Colon (tissue), 2 donors: ENCODE measurements at regions not wholly inside any gene's neighbourhood (a gene's known extent, or its start where the extent isn't known, plus 50 kb on each side); places are given as distances from the start of the nearest gene placed in this dataset.

Experiments
- FAIRE-seq: peaks from 2 replicates; lab custom pipeline; 2012; peaks lifted over from hg19 to GRCh38; lab: Jason Lieb, UNC
- donor health status: control.
- donor health status: control.

DNA sequence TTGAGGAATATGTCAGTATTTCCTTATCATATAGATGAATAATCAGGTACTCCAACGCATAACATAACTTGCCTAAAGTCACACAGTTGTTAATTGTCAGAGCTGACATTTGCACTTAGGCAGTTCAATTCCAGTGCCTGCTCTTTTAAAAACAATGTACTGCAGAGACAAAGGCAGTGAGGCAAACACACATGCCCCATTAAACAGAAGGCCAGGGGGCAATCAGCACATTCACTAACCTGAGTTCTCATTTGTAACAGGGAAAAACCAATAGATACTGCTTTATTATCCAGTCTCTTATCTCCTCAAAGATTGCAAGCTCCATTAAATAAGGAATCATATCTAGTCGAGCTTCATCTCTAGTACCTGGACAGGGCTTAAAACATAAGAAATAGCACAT, 1017.4 kb downstream of the SQOR start:
- no peak for FAIRE-seq

GRCh38 chr15:46654993-46655392, 1020.2 kb downstream of the SQOR start:
- no peak for FAIRE-seq

GRCh38 chr15:46660096-46660842, 1025.4 kb downstream of the SQOR start:
- FAIRE-seq: no peak

- no peak for FAIRE-seq
Measured at GRCh38 chr15:46670258-46670657, 1035.4 kb downstream of the SQOR start.

- no peak for FAIRE-seq
Measured at GRCh38 chr15:46671336-46671735, 1036.5 kb downstream of the SQOR start.

DNA sequence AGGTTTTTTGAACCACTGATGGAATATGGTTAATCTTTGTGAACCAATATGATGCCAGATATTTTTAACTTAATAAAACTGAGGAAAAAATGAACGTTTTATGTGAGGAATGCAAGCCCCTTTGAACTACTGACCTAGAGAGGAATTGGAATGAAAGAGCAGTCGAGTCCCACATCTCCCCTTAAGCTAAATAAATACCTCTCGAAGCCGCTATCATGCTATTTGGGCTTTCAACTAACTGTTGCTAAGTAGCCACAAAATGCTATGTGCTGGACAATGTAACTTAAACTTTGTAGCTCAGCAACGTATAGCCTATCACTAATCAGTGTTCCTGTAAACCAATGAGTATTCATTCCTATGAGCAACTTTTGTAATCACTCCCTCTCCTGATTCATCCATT, 1037.2 kb downstream of the SQOR start:
- no peak for FAIRE-seq

- no peak for FAIRE-seq
Measured at GRCh38 chr15:46676233-46677206, 1040.8 kb upstream of the SEMA6D start.

GRCh38 chr15:46677491-46677890, 1039.8 kb upstream of the SEMA6D start:
- FAIRE-seq: no peak

- peak; percentile 14 for FAIRE-seq
Measured at GRCh38 chr15:46681901-46682300, 1035.4 kb upstream of the SEMA6D start.

- FAIRE-seq: no peak
Measured at GRCh38 chr15:46682969-46683791, 1034.1 kb upstream of the SEMA6D start.

- no peak for FAIRE-seq
Measured at GRCh38 chr15:46685096-46685495, 1032.2 kb upstream of the SEMA6D start.

DNA sequence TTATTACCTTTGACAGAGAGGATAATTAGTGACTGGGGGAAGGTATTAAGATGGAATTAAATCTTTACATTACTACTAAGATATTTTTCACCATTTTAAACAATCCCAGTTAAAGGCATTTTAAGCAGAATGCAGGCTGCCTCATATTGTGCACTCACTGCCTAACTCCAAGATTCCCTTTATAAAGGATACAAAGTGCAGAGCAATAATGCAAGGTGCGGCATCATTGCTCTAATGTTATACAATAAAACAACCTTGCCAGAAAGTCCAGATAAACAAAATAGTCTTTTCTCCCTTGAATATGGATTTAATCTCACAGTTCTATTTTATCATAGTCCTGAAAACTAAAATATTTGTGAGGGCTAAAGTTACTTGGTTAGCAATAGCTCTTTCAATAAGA, 1031.6 kb upstream of the SEMA6D start:
- peak; percentile 38 for FAIRE-seq

GRCh38 chr15:46696281-46696680, 1021.0 kb upstream of the SEMA6D start:
- FAIRE-seq: no peak

DNA sequence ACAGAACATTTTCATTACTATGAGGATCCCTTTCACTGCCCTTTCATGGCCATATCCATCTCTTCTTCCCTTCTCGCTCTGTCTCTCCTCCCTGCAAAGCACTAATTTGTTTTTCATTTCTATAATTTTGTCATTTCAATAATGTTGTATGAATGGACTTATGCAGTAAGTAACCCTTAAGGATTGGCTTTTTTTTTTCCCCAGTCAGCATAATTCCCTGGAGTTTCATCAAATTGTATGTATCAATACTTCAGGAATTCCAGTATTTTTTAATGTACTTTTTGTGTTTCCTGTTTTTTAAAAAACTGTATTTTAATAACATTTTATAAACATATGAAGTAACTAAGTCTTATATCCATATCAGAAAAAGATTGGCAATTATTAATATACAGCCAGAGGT, 1016.0 kb upstream of the SEMA6D start:
- no peak for FAIRE-seq

GRCh38 chr15:46701896-46702295, 1015.4 kb upstream of the SEMA6D start:
- no peak for FAIRE-seq

- FAIRE-seq: no peak
Measured at GRCh38 chr15:46703020-46703861, 1014.1 kb upstream of the SEMA6D start.

DNA sequence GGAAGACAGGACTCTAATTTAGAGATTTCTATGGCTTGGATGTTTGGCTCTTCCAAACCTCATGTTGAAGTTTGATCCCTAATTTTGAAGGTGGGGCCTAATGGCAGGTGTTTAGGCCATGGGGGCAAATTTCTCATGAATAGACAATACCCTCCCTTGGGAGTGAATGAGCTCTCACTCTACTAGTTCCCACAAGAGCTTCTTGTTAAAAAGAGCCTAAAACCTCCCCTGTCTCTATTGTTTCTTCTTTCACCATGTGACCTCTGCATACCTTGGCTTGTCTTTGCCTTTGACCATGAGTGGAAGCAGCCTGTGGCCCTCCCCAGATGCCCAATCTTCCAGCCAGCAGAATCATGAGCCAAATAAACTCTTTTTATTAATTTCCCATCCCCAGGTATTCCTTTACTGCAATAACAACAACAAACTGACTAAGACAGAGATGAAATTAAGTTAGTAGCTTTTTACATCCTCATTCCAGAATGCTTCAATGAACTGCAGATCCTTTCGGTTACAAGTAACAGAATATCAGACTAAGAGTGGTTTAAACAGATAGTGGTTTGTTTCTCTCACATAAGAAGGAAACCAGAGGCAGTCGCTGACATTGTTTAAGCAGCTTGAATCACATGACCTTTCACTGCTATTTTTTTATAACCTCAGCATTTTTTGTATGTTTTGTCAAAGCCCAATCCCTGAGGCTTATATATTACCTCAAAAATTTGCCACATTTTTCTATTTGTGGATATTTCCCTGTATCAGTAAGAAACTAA, 1013.3 kb upstream of the SEMA6D start:
- no peak for FAIRE-seq

DNA sequence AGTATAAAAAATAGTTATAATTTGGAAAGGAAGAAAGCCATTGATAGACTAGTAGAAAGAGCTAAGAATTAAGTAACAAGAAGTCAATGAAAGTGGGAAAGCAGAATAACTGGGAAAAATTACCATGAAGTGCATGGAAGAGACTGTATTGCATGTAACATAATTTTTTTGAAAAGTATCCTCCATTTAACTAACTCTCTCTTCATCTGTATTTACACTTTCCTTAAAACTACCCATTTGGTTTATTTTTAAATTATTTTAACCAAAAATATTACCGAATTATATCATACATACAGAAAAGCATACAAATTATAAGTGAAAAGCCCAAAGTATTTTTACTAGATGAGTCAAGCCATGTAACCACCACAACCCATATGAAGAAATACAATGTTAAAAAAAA, 1009.9 kb upstream of the SEMA6D start:
- no peak for FAIRE-seq

DNA sequence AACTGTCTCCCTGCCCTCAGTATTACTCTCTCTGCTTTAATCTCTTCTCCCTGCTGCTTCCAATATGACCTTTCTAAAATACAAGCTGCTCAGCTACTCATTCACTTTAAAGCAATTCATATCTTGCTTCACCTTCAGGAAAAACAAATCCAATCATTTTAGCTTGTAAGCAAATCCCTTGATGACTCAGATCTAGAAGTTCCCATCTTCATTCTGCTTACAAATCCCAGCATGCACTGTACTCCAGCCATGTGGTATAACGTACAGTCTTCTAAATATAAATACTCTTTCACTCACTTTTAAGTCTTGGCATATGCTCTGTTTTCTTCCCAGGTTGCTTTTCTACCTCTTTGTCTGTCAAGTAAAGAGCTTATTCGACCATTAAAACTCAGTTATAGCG, 1009.1 kb upstream of the SEMA6D start:
- FAIRE-seq: no peak

DNA sequence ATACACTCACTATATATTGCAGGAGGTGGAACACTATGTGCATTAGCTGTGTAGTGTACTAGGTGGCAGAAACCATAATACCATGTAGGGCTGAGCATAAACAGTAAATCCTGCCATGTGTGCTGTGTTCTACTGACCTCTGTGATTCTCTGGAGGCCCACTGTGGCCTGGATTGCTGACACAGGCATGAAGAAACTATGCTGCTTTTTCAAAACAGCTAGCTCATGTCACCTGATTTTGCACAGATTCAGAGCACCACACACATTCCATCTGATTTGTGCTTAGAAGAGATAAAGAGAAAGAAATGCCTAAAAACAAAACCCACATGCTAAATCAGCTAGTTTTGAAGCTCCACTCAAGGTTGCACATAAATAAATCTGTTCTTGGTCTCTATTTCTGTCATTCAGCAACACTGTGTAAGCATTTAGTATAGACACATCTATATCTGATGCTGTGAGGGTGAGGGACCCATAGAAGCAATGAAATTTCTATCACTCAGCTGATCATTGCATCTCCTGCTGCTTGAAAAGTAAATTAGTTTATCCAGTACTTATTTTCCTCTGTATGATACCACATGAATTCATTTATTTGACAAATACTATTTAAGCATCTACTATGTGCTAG, 1007.7 kb upstream of the SEMA6D start:
- no peak for FAIRE-seq
